Left renal pelvis (tissue), 4 donors: ENCODE measurements at regions not wholly inside any gene's neighbourhood (a gene's known extent, or its start where the extent isn't known, plus 50 kb on each side); places are given as distances from the start of the nearest gene placed in this dataset.
A peak's percentile ranks its signal among the peaks of the same experiment; 100 is the strongest.
"Not testable (repeated sequence)": the region's sequence is repeated elsewhere in the genome, so short reads cannot be mapped to it uniquely, and the experiment has no call there.

Source experiments
- DNase-seq, 4 donors: peaks; one replicate each; pipeline ENCODE4 v3.0.0-alpha.2; 2013; ENCODE audit warnings: low read depth in 4 of 4, low spot score in 3 of 4

- no peak for DNase-seq
Observed at GRCh38 chr10:44724415-44725174, 186.5 kb upstream of the TMEM72 start.

DNA sequence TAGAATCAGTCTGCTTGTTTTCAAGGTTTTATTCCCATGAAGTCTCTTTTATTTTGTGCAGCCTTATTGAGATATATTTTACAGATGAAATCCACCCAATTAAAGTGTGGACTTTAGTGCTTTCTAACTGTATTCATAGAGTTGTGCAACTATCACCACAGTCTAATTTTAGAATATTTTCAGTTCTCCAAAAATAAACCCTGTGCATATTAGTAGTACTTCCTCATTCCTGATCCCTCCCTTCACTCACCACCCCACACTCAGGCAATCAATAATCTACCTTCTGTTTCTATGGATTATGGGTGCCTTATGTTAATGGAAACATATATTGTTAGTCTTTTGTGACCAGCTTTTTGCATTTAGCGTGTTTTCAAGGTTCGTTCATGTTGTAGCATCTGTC lies 185.7 kb upstream of the TMEM72 start:
- DNase-seq, result no peak

GRCh38 chr10:44731283-44731682 lies 179.9 kb upstream of the TMEM72 start:
- no peak for DNase-seq

DNA sequence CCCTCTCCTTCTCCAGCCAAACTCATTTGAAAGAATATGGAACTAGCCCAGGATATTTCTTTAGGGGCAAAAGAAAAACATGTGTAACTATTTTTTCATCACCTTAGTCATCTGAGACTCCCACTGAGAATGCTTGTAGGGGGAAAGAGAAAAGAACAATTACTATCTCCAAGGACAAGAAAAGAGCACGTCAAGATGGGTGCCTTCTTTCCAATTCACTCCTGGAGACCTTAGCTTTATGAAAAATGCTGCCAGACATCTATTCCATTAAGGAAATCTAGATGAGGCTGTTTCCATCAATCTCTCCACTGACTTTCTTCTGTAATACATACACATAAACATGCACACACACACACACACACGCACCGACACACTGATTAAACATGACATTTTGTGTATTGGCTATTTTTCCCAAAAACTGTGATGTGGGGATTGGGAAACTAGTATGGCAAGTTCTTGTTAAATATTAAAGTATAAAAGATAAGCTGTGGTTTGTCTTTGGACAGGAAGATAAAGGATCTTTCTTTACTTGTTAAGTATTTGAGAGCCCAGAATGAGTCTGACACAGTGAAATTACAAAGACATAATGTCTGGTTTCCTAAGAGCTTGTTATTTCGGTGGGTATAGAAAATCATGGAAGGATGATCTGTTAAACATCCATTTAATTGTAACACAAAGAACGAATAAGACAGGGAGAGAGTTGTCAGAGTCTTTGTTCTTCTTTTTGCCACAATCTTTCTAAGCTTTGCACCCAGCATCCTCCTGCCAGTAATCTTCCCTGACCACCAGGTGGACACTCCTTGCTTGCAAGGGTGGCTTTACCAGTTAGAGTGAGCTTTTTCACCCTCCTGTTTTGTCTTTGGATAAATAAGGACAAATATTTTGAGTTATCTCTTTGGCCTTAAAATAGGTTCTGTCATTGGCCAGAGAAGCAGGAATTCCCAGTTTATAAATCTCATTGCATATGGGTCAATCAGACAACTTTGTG lies 177.3 kb upstream of the TMEM72 start:
- DNase-seq, result no peak

- DNase-seq, result no peak
Observed at GRCh38 chr10:44742248-44742647, 168.9 kb upstream of the TMEM72 start.

DNA sequence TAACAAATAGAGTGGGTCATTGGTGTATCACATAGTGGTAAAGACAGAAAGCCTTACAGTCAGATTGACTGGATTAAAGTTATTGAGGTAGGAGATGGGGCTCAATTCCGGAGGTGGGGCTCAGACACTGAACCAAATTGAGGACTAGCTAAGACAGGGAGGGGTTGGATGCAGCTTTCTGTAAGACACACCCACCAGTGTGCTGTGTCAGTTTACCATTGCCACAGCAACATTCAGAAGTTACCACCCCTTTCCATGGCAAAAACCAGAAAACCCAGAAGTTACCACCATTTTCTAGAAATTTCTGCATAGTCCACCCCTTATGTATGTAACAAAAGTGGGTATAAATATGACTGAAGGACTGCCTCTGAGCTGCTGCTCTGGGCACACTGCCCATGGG lies 167.6 kb upstream of the TMEM72 start:
- no peak for DNase-seq

DNA sequence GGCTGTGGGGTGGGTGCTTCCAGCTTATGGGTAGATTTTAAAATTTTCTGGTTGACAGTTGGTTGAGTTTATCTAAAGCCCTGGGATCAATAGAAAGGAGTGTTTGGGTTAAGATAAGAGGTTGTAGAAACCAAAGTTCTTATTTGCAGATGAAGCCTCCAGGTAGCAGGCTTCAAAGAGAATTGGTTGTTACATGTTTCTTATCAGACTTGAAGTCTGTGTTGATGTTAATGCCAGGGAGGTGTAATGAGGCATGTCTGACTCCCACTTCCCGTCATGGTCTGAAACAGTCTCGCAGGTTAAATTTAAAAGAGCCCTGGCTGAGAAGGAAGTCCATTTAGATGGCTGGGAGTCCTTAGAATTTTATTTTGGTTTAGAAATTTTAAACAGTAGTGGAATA lies 165.2 kb upstream of the TMEM72 start:
- DNase-seq, result peak in 1 of 4 donors; percentile 44

DNA sequence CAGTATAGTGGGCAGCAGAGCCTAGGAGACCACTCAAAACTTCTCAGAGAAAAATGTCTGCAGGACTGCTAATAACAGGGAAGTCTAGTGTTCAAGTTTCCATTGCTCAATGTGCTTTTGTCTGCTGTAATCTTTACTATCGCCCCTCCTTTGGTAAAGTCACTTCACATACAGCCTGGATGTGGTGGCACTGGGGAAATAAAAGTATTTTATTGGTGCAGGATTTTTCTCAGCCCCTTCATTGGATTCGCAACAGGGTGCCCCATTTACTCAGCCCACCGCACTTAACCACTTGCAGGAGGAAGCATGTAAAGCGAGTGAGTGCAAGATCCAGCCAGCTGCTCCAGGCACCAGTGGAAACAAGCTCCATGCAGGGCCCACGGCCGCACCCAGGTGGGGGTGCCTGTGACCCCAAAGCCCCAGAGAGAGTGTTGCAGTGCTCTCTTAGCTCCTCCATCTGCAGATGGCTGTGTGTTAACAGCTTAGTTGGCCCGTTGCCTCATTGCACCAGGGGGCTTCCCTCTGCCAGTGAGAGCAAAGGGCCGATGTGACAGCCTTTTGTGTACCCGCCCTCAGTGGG lies 163.5 kb upstream of the TMEM72 start:
- DNase-seq, result no peak

- no peak for DNase-seq
Observed at GRCh38 chr10:44749151-44749550, 162.0 kb upstream of the TMEM72 start.

GRCh38 chr10:44752451-44753441 lies 158.4 kb upstream of the TMEM72 start:
- no peak for DNase-seq

DNA sequence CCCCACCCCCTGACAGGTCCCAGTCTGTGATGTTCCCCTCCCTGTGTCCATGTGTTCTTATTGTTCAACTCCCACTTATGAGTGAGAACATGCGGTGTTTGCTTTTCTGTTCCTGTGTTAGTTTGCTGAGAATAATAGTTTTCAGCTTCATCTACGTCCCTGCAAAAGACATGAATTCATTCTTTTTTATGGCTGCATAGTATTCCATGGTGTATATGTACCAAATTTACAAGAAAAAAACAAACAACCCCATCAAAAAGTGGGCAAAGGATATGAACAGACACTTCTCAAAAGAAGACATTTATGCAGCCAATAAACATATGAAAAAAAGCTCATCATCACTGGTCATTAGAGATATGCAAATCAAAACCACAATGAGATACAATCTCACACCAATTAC lies 156.8 kb upstream of the TMEM72 start:
- not testable (repeated sequence) for DNase-seq

GRCh38 chr10:44755481-44755880 lies 155.7 kb upstream of the TMEM72 start:
- no peak for DNase-seq

DNA sequence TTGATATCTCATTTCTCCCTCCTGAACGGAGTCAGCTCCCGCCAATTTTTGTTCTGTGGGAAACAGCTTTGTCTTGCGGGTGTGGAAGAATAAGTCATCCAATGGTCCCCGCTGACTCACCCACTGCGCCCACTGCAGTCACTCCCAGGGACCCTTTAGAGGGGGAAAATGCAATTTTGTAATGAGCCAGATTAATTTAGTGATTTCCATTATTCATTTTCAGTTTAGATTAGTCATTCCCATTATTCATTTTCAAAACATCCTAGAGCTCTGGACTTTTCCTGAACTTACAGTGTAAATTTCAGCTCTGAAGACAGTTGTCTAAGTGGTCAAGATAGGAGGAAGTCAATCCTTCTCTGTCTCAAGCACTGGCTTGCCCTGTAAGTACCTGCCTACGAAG lies 154.9 kb upstream of the TMEM72 start:
- no peak for DNase-seq

DNA sequence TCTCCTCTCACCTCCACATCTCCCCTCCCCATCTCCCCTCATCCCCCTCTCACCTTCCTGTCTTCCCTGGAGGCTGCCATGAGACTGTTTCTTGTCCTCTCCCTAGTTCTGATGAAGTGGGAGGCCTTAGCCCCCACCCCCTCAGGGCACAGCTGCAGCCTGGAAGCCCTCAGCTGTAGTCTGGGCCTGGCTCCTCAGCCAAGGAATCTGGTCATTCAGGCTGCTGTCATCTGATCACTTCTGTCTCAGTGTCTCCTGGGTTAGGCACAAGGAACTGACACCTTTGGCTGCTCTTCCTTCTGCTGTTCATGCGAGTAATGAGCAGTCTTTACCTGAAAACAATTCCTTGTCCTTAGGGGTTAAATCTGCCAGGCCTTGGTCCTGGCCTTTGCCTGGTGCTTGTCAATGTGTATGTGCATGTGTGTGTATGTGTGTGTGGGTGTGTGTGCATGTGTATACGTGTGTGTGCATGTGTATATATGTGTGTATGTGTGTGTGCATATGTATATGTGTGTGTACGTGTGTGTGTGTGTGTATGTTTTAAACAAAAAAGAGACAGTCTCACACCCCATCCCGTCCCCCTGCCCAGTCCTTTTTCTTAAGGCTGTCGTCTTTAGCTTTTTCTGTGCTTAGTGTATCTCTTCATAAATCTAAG lies 153.5 kb upstream of the TMEM72 start:
- DNase-seq, result no peak

- no peak for DNase-seq
Observed at GRCh38 chr10:44759122-44759521, 152.0 kb upstream of the TMEM72 start.

- DNase-seq, result no peak
Observed at GRCh38 chr10:44760513-44760912, 150.6 kb upstream of the TMEM72 start.

DNA sequence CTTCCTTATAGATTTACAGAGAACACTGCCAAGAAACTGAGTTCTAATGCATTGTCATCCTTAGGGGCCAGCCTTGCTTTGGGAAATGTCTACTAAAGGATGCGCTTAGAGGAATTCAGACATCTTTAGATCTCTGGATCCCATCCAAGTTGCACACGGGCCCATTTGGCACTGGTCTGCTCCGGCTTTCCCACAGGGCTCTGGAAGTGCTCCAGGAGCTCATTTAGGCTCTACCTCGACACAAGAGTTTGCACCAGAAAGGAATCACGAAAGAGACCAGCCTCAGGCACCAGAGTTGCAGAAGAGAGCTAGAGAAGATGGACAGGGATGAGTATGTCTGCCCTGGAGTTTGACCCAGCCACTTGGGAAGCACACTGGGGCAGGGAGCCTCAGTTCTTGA lies 150.1 kb upstream of the TMEM72 start:
- no peak for DNase-seq

DNA sequence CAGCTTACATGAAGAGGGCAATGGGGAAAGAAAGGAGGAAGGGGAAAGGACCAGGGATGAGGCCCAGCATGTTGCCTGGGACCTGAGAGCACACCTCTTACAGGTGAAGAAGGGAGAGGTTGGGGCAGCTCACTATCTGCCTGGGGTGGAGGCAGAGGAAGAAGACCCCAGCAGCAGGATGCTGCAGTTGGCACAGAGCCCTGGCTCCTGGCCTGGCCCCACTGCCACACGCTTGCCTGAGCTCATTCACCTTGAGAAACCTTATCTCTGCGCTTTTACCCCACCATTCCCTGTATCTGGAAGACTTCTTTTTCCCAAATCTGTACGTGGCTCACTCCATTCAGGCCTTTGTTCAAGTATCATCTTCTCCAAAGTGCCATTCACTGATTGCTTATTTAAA lies 147.8 kb upstream of the TMEM72 start:
- no peak for DNase-seq

- DNase-seq, result no peak
Observed at GRCh38 chr10:44765299-44765698, 145.8 kb upstream of the TMEM72 start.

- no peak for DNase-seq
Observed at GRCh38 chr10:44766631-44767030, 144.5 kb upstream of the TMEM72 start.
